GM12891 (cell line): ENCODE measurements at regions not wholly inside any gene's neighbourhood (a gene's known extent, or its start where the extent isn't known, plus 50 kb on each side); places are given as distances from the start of the nearest gene placed in this dataset.

Experiments used
- PAX5 ChIP-seq: IDR thresholded peaks from 2 replicates; pipeline ENCODE4 v1.6.1; 2011; ENCODE audit warnings: low read length, moderate library complexity, mild to moderate bottlenecking; ENCODE audit not compliant: insufficient read depth, severe bottlenecking
- POLR2A ChIP-seq: IDR thresholded peaks from 2 replicates; pipeline ENCODE4 v1.6.1; 2011; ENCODE audit warnings: low read depth, low read length, control low read depth
- POLR2AphosphoS5 ChIP-seq: IDR thresholded peaks from 2 replicates; pipeline ENCODE4 v1.6.1; 2011; ENCODE audit warnings: low read depth, low read length, control low read depth
- POU2F2 ChIP-seq: IDR thresholded peaks from 2 replicates; pipeline ENCODE4 v1.6.1; 2011; ENCODE audit warnings: low read depth, mild to moderate bottlenecking, control low read depth, low read length, moderate library complexity
- SPI1 ChIP-seq: IDR thresholded peaks from 2 replicates; pipeline ENCODE4 v1.6.1; 2011; ENCODE audit warnings: low read depth, low read length, control low read depth
- TAF1 ChIP-seq: IDR thresholded peaks from 2 replicates; pipeline ENCODE4 v1.6.1; 2011; ENCODE audit warnings: low read depth, low read length, control low read depth

DNA sequence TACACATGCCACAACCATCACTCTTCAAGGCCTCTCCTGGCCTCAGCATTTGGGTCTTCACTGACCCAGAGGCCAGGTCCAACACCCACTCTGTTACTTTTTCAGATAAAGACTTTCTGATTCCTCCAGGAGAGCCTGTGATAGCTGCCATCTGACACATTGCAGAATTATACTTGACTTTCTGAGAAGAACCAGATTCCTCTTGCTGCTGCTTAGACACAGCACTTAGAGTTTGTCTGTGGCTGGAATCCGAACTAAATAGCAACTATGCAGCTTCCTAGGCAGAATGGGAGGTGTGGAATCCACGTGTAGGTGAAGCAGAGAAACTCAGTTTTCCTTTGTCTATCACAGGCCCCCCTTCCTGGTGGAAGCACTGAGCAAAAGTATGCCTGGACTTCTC lies 344.7 kb upstream of the SLC30A5 start:
- TF ChIP-seq POLR2A, result no peak
- TF ChIP-seq POLR2AphosphoS5, result no peak
- no peak for TF ChIP-seq TAF1
- TF ChIP-seq SPI1, result no peak
- TF ChIP-seq PAX5, result no peak
- no peak for TF ChIP-seq POU2F2
